H9 (cell line): ENCODE measurements at regions not wholly inside any gene's neighbourhood (a gene's known extent, or its start where the extent isn't known, plus 50 kb on each side); places are given as distances from the start of the nearest gene placed in this dataset.

ENCODE experiments used
- DNase-seq: peaks from one replicate; pipeline ENCODE4 v3.0.0-alpha.2; 2017
- H2AFZ ChIP-seq: one replicate; pipeline ENCODE4 v1.6.1; 2013; ENCODE audit warnings: mild to moderate bottlenecking, low read length, control low read depth, moderate library complexity
- H2AK5ac ChIP-seq: 2 replicates; pipeline ENCODE4 v1.6.1; 2013; ENCODE audit warnings: low read length, control low read depth, mixed read lengths; ENCODE audit not compliant: insufficient read length
- H2BK120ac ChIP-seq: one replicate; pipeline ENCODE4 v1.6.1; 2013; ENCODE audit warnings: low read depth, mild to moderate bottlenecking, low read length, control low read depth, inconsistent platforms; ENCODE audit not compliant: poor library complexity, severe bottlenecking
- H2BK12ac ChIP-seq: 2 replicates; pipeline ENCODE4 v1.6.1; 2013; ENCODE audit warnings: low read length, control low read depth, mixed read lengths, low read depth; ENCODE audit not compliant: insufficient read length
- H2BK15ac ChIP-seq: 2 replicates; pipeline ENCODE4 v1.6.1; 2013; ENCODE audit warnings: low read depth, low read length, control low read depth
- H2BK20ac ChIP-seq: one replicate; pipeline ENCODE4 v1.6.1; 2013; ENCODE audit warnings: low read depth, mild to moderate bottlenecking, low read length, control low read depth, inconsistent platforms; ENCODE audit not compliant: poor library complexity, severe bottlenecking
- H2BK5ac ChIP-seq: 2 replicates; pipeline ENCODE4 v1.6.1; 2013; ENCODE audit warnings: low read length, control low read depth, mixed read lengths; ENCODE audit not compliant: insufficient read length
- H3K14ac ChIP-seq: 2 replicates; pipeline ENCODE4 v1.6.1; 2013; ENCODE audit warnings: low read length, control low read depth; ENCODE audit not compliant: insufficient read depth
- H3K18ac ChIP-seq: 2 replicates; pipeline ENCODE4 v1.6.1; 2013; ENCODE audit warnings: low read depth, mild to moderate bottlenecking, mixed read lengths, low read length, control low read depth; ENCODE audit not compliant: insufficient read length
- H3K23ac ChIP-seq: 2 replicates; pipeline ENCODE4 v1.6.1; 2013; ENCODE audit warnings: low read length, control low read depth, mixed read lengths, low read depth; ENCODE audit not compliant: insufficient read length
- H3K23me2 ChIP-seq: 2 replicates; pipeline ENCODE4 v1.6.1; 2013; ENCODE audit warnings: low read depth, mild to moderate bottlenecking, mixed read lengths, low read length, control low read depth; ENCODE audit not compliant: insufficient read length, poor library complexity, severe bottlenecking
- H3K27ac ChIP-seq: 2 replicates; pipeline ENCODE4 v1.5.1; 2013; ENCODE audit warnings: low read length, control low read depth, mixed read lengths, low read depth; ENCODE audit not compliant: insufficient read length
- H3K27me3 ChIP-seq: 2 replicates; pipeline ENCODE4 v1.6.1; 2013; ENCODE audit warnings: low read length, control low read depth, inconsistent platforms; ENCODE audit not compliant: insufficient read depth
- H3K4ac ChIP-seq: 2 replicates; pipeline ENCODE4 v1.6.1; 2013; ENCODE audit warnings: low read depth, mild to moderate bottlenecking, control low read depth, inconsistent platforms, low read length, moderate library complexity
- H3K4me1 ChIP-seq: 2 replicates; pipeline ENCODE4 v1.6.1; 2013; ENCODE audit warnings: low read length, control low read depth, inconsistent platforms; ENCODE audit not compliant: insufficient read depth
- H3K4me2 ChIP-seq: 2 replicates; pipeline ENCODE4 v1.6.1; 2013; ENCODE audit warnings: low read length, control low read depth, mixed read lengths; ENCODE audit not compliant: insufficient read length, insufficient read depth
- H3K56ac ChIP-seq: 2 replicates; pipeline ENCODE4 v1.6.1; 2013; ENCODE audit warnings: low read depth, mild to moderate bottlenecking, mixed read lengths, low read length, control low read depth; ENCODE audit not compliant: insufficient read length
- H3K79me1 ChIP-seq: 2 replicates; pipeline ENCODE4 v1.6.1; 2013; ENCODE audit warnings: low read depth, mild to moderate bottlenecking, moderate library complexity, low read length, control low read depth, inconsistent platforms; ENCODE audit not compliant: insufficient read depth, poor library complexity, severe bottlenecking
- H3K79me2 ChIP-seq: 2 replicates; pipeline ENCODE4 v1.6.1; 2013; ENCODE audit warnings: low read length, control low read depth, inconsistent platforms; ENCODE audit not compliant: insufficient read depth
- H3K9ac ChIP-seq: 2 replicates; pipeline ENCODE4 v1.6.1; 2013; ENCODE audit warnings: low read length, control low read depth, mixed read lengths; ENCODE audit not compliant: insufficient read length; ENCODE audit errors: extremely low read depth
- H3K9me3 ChIP-seq: one replicate; pipeline ENCODE4 v1.6.1; 2013; ENCODE audit warnings: low read depth, low read length, inconsistent platforms; ENCODE audit not compliant: control insufficient read depth
- H3T11ph ChIP-seq: one replicate; pipeline ENCODE4 v1.6.1; 2013; ENCODE audit warnings: mild to moderate bottlenecking, low read length, control low read depth, inconsistent platforms
- H4K20me1 ChIP-seq: one replicate; pipeline ENCODE4 v1.6.1; 2013; ENCODE audit not compliant: control insufficient read depth, insufficient read length, insufficient read depth
- H4K5ac ChIP-seq: 2 replicates; pipeline ENCODE4 v1.6.1; 2013; ENCODE audit warnings: low read depth, mild to moderate bottlenecking, mixed read lengths, low read length, control low read depth; ENCODE audit not compliant: insufficient read length
- H4K8ac ChIP-seq: replicated peaks from 2 replicates; pipeline ENCODE4 v1.6.1; 2013; ENCODE audit warnings: low read length, control low read depth, mixed read lengths, low read depth; ENCODE audit not compliant: insufficient read length
- H4K91ac ChIP-seq: 2 replicates; pipeline ENCODE4 v1.6.1; 2013; ENCODE audit warnings: low read depth, mild to moderate bottlenecking, moderate library complexity, mixed read lengths, low read length, control low read depth; ENCODE audit not compliant: insufficient read length
- H3K27ac Mint-ChIP-seq, 3 experiments: 2 replicates in 2 of 3; 3 replicates in 1 of 3; pipeline ENCODE4 v1.8.0; 2020 to 2021; ENCODE audit warnings: mixed read lengths in 3 of 3, mild to moderate bottlenecking in 1 of 3, moderate library complexity in 1 of 3
- H3K27me3 Mint-ChIP-seq: 2 replicates; pipeline ENCODE4 v1.8.0; 2021; ENCODE audit warnings: low read depth, mild to moderate bottlenecking, moderate library complexity, mixed read lengths
- H3K36me3 Mint-ChIP-seq, 3 experiments: 2 replicates in 2 of 3; 3 replicates in 1 of 3; pipeline ENCODE4 v1.8.0; 2020 to 2021; ENCODE audit warnings: low read depth in 3 of 3, mixed read lengths in 3 of 3; ENCODE audit not compliant: insufficient read depth in 1 of 3
- H3K4me1 Mint-ChIP-seq, 2 experiments: 2 replicates each; pipeline ENCODE4 v1.8.0; 2020; ENCODE audit warnings: mixed read lengths in 2 of 2
- H3K4me3 Mint-ChIP-seq, 2 experiments: 2 replicates in 1 of 2; 3 replicates in 1 of 2; pipeline ENCODE4 v1.8.0; 2020 to 2021; ENCODE audit warnings: mild to moderate bottlenecking in 2 of 2, mixed read lengths in 2 of 2, moderate library complexity in 1 of 2
- H3K9me3 Mint-ChIP-seq, 2 experiments: 2 replicates in 1 of 2; 3 replicates in 1 of 2; pipeline ENCODE4 v1.8.0; 2020; ENCODE audit warnings: mild to moderate bottlenecking in 2 of 2, mixed read lengths in 2 of 2, moderate library complexity in 1 of 2
- WGBS: extraction: QIAGEN DNeasy Blood & Tissue Kit; methylation state at CpG from one replicate; pipeline ENCODE4 v1.1.7; 2013; ENCODE audit warnings: missing lambda C conversion rate, low lambda C conversion rate, mixed read lengths; ENCODE audit not compliant: insufficient read length; ENCODE audit errors: extremely low coverage; 5-methylcytosine and 5-hydroxymethylcytosine counted together
- TF ChIP-seq, protein P1 (sequence below): fragments of 200-600 bp; sonication (generic); conservative IDR thresholded peaks from 3 replicates; pipeline ENCODE4 v1.8.0; 2021; ENCODE audit warnings: antibody characterized with exemption, mild to moderate bottlenecking

- H3K9me3 ChIP-seq, result no peaks in the 10 kb centered on the region
- no peaks in the 10 kb centered on the region for H3K23me2 ChIP-seq
- H3K4me1 ChIP-seq, result peaks cover 2% of the 10 kb centered on the region; the same call in 1 of the 2 replicates
- no peak overlapping the region for H3T11ph ChIP-seq
- no peak for DNase-seq
- H4K8ac ChIP-seq, result no peak overlapping the region
- no peak overlapping the region for H2BK120ac ChIP-seq
- no peak overlapping the region for H4K5ac ChIP-seq
- H2AFZ ChIP-seq, result no peak overlapping the region
- H3K4ac ChIP-seq, result no peak overlapping the region
- peaks cover 9 to 11% of the 10 kb centered on the region in 2 experiments; a peak in 3 of 4 replicates for H3K4me1 Mint-ChIP-seq
- no peak overlapping the region for H3K56ac ChIP-seq
- H3K23ac ChIP-seq, result no peak overlapping the region
- H3K36me3 Mint-ChIP-seq, result no peaks in the 10 kb centered on the region
- H2AK5ac ChIP-seq, result no peak overlapping the region
- no peaks in the 10 kb centered on the region for H3K27me3 Mint-ChIP-seq
- TF ChIP-seq, protein P1, sequence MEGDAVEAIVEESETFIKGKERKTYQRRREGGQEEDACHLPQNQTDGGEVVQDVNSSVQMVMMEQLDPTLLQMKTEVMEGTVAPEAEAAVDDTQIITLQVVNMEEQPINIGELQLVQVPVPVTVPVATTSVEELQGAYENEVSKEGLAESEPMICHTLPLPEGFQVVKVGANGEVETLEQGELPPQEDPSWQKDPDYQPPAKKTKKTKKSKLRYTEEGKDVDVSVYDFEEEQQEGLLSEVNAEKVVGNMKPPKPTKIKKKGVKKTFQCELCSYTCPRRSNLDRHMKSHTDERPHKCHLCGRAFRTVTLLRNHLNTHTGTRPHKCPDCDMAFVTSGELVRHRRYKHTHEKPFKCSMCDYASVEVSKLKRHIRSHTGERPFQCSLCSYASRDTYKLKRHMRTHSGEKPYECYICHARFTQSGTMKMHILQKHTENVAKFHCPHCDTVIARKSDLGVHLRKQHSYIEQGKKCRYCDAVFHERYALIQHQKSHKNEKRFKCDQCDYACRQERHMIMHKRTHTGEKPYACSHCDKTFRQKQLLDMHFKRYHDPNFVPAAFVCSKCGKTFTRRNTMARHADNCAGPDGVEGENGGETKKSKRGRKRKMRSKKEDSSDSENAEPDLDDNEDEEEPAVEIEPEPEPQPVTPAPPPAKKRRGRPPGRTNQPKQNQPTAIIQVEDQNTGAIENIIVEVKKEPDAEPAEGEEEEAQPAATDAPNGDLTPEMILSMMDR, result no peak
- no peaks in the 10 kb centered on the region for H3K79me2 ChIP-seq
- no peak overlapping the region for H2BK15ac ChIP-seq
- no peaks in the 10 kb centered on the region for H3K9me3 Mint-ChIP-seq
- WGBS, result no CpG with 5 or more reads among the region's 2 CpGs
- no peak overlapping the region for H3K4me2 ChIP-seq
- no peaks in the 10 kb centered on the region for H3K27me3 ChIP-seq
- H4K20me1 ChIP-seq, result no peaks in the 10 kb centered on the region
- no peak overlapping the region for H3K18ac ChIP-seq
- H4K91ac ChIP-seq, result no peak overlapping the region
- no peak overlapping the region for H3K14ac ChIP-seq
- H3K27ac ChIP-seq, result no peak overlapping the region
- no peak overlapping the region for H2BK5ac ChIP-seq
- H3K9ac ChIP-seq, result no peak overlapping the region
- no peaks in the 10 kb centered on the region for H3K79me1 ChIP-seq
- no peak overlapping the region for H2BK12ac ChIP-seq
- no peak overlapping the region for H3K27ac Mint-ChIP-seq
- H2BK20ac ChIP-seq, result no peak overlapping the region
- H3K4me3 Mint-ChIP-seq, result no peak overlapping the region
Measured at GRCh38 chr13:77412860-77413259, 86.0 kb upstream of the MYCBP2 start.
